Loucy (cell line): ENCODE measurements at regions not wholly inside any gene's neighbourhood (a gene's known extent, or its start where the extent isn't known, plus 50 kb on each side); places are given as distances from the start of the nearest gene placed in this dataset.

Experiments
- H2AFZ ChIP-seq: fragments of 200-600 bp; sonication (generic); 2 replicates; pipeline ENCODE4 v1.6.0; 2016; ENCODE audit warnings: antibody characterized with exemption, mild to moderate bottlenecking, low read length, moderate library complexity
- H3F3A ChIP-seq: fragments of 200-600 bp; 2 replicates; pipeline ENCODE4 v1.6.0; 2016; ENCODE audit warnings: antibody characterized with exemption, low read depth, mild to moderate bottlenecking
- H3K27me3 ChIP-seq: fragments of 200-600 bp; sonication (generic); 2 replicates; pipeline ENCODE4 v1.6.1; 2014; ENCODE audit warnings: low read length, mild to moderate bottlenecking; ENCODE audit not compliant: insufficient read depth, poor library complexity, severe bottlenecking
- H3K36me3 ChIP-seq: fragments of 200-600 bp; sonication (generic); 2 replicates; pipeline ENCODE4 v1.6.1; 2016; ENCODE audit warnings: low read length; ENCODE audit not compliant: insufficient read depth
- H3K4me1 ChIP-seq: fragments of 200-600 bp; sonication (generic); 2 replicates; pipeline ENCODE4 v1.5.1; 2014; ENCODE audit warnings: low read length, mild to moderate bottlenecking; ENCODE audit not compliant: insufficient read depth, poor library complexity, severe bottlenecking
- H3K4me2 ChIP-seq: fragments of 200-600 bp; sonication (generic); 2 replicates; pipeline ENCODE4 v1.6.0; 2014; ENCODE audit warnings: antibody characterized with exemption, low read length, low read depth, mild to moderate bottlenecking; ENCODE audit not compliant: poor library complexity, severe bottlenecking
- H3K4me3 ChIP-seq: fragments of 200-600 bp; sonication (generic); 2 replicates; pipeline ENCODE4 v1.5.1; 2014; ENCODE audit warnings: low read length, mild to moderate bottlenecking, mixed read lengths; ENCODE audit not compliant: poor library complexity, severe bottlenecking
- H3K79me2 ChIP-seq: fragments of 200-600 bp; sonication (generic); 2 replicates; pipeline ENCODE4 v1.6.1; 2014; ENCODE audit warnings: low read length; ENCODE audit not compliant: insufficient read depth
- H3K9ac ChIP-seq: fragments of 200-600 bp; sonication (generic); 2 replicates; pipeline ENCODE4 v1.6.0; 2014; ENCODE audit warnings: mild to moderate bottlenecking, low read depth, low read length, moderate library complexity; ENCODE audit not compliant: poor library complexity, severe bottlenecking
- H3K9me2 ChIP-seq: fragments of 200-600 bp; sonication (generic); replicated peaks from 2 replicates; pipeline ENCODE4 v1.6.1; 2016; ENCODE audit warnings: low read depth, low read length, mixed read lengths
- H3K9me3 ChIP-seq: fragments of 200-600 bp; sonication (generic); 2 replicates; pipeline ENCODE4 v1.6.1; 2014; ENCODE audit warnings: mild to moderate bottlenecking, antibody characterized with exemption, low read length, low read depth; ENCODE audit not compliant: insufficient read depth
- H4K20me1 ChIP-seq: fragments of 200-600 bp; sonication (generic); 2 replicates; pipeline ENCODE4 v1.6.0; 2014; ENCODE audit warnings: antibody characterized with exemption, low read length, mild to moderate bottlenecking; ENCODE audit not compliant: insufficient read depth, poor library complexity, severe bottlenecking
- CTCF ChIP-seq: fragments of 200-600 bp; sonication (generic); conservative IDR thresholded peaks from 2 replicates; pipeline ENCODE4 v1.5.1; 2014; ENCODE audit warnings: mild to moderate bottlenecking, antibody characterized with exemption, low read length
- EZH2phosphoT487 ChIP-seq: fragments of 200-600 bp; IDR thresholded peaks from 2 replicates; pipeline ENCODE4 v1.6.1; 2018; ENCODE audit warnings: antibody characterized with exemption, mild to moderate bottlenecking, moderate library complexity, borderline replicate concordance

GRCh38 chr5:12570688-12571087, 666.4 kb upstream of the CTNND2 start:
- Histone ChIP-seq H2AFZ (no peak overlapping the region), H3K4me1 (no peaks in the 10 kb centered on the region), H3K9me3 (no peaks in the 10 kb centered on the region), H3K4me3 (no peak overlapping the region), H3K9me2 (no peaks in the 10 kb centered on the region), H3F3A (no peaks in the 10 kb centered on the region), H3K79me2 (no peaks in the 10 kb centered on the region), H3K4me2 (no peak overlapping the region), H3K36me3 (no peaks in the 10 kb centered on the region), H3K9ac (no peak overlapping the region), H3K27me3 (no peaks in the 10 kb centered on the region), H4K20me1 (no peaks in the 10 kb centered on the region)
- no peak for TF ChIP-seq EZH2phosphoT487
- TF ChIP-seq CTCF: no peak

GRCh38 chr5:12566441-12566840, 662.2 kb upstream of the CTNND2 start:
- Histone ChIP-seq H3K9ac (no peak overlapping the region), H3F3A (no peaks in the 10 kb centered on the region), H3K4me1 (no peaks in the 10 kb centered on the region), H3K9me2 (no peaks in the 10 kb centered on the region), H3K4me2 (no peak overlapping the region), H3K79me2 (no peaks in the 10 kb centered on the region), H3K27me3 (no peaks in the 10 kb centered on the region), H2AFZ (no peak overlapping the region), H4K20me1 (no peaks in the 10 kb centered on the region), H3K36me3 (no peaks in the 10 kb centered on the region), H3K4me3 (no peak overlapping the region), H3K9me3 (no peaks in the 10 kb centered on the region)
- TF ChIP-seq CTCF: no peak
- TF ChIP-seq EZH2phosphoT487: no peak

- Histone ChIP-seq H3K9me3 (no peaks in the 10 kb centered on the region), H3K4me1 (no peaks in the 10 kb centered on the region), H3K4me2 (no peak overlapping the region), H2AFZ (no peak overlapping the region), H3K27me3 (no peaks in the 10 kb centered on the region), H3K79me2 (no peaks in the 10 kb centered on the region), H3F3A (no peaks in the 10 kb centered on the region), H3K9me2 (no peaks in the 10 kb centered on the region), H4K20me1 (no peaks in the 10 kb centered on the region), H3K4me3 (no peak overlapping the region), H3K36me3 (no peaks in the 10 kb centered on the region), H3K9ac (no peak overlapping the region)
- TF ChIP-seq EZH2phosphoT487 (no peak), CTCF (no peak)
These were observed 652.8 kb upstream of the CTNND2 start for GRCh38 chr5:12557012-12557411.
